ENCODE measurements at regions not wholly inside any gene's neighbourhood (a gene's known extent, or its start where the extent isn't known, plus 50 kb on each side); places are given as distances from the start of the nearest gene placed in this dataset.

DNA sequence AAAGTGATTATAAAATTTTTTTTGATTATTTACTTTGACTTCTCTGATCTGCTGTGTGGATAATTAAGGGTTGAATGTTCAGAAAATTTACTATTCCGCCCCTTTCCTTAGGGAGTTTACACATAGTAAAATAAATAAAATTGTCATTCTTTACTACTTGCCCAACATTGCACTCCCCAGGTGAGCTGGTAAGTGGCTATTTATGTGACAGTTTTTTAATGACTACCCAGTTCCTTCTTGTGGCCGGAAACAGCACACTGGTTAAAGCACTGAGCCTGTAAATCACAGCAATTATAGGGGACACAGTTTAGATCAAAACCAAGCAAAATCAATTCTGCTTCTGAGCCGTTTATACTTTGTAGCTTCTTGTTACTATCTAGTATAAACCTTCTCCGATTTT lies 158.1 kb downstream of the FHIP1A start:
- H3K4me3 ChIP-seq (ENCODE audit: low read depth in 1 of 2, low read length in 2 of 2) = no peak overlapping the region
- no peak overlapping the region for H3K27ac ChIP-seq (ENCODE audit: low read depth in 2 of 2, low read length in 1 of 2)
- H3K4me1 ChIP-seq (ENCODE audit: control insufficient read depth in 2 of 2, insufficient read depth in 2 of 2, low read length in 1 of 2) = no peaks in the 10 kb centered on the region
- WGBS, 2 donors = 60 to 70% methylated on average over 4 of the region's 4 CpGs
- H3K9me3 ChIP-seq (ENCODE audit: control insufficient read depth in 2 of 2, insufficient read depth in 1 of 2, low read depth in 1 of 2, low read length in 1 of 2) = no peaks in the 10 kb centered on the region
- H3K27me3 ChIP-seq (ENCODE audit: control insufficient read depth in 1 of 2, insufficient read depth in 2 of 2, low read length in 2 of 2) = no peaks in the 10 kb centered on the region
- no peaks in the 10 kb centered on the region for H3K36me3 ChIP-seq (ENCODE audit: control insufficient read depth in 2 of 2, insufficient read depth in 2 of 2, low read length in 1 of 2)

DNA sequence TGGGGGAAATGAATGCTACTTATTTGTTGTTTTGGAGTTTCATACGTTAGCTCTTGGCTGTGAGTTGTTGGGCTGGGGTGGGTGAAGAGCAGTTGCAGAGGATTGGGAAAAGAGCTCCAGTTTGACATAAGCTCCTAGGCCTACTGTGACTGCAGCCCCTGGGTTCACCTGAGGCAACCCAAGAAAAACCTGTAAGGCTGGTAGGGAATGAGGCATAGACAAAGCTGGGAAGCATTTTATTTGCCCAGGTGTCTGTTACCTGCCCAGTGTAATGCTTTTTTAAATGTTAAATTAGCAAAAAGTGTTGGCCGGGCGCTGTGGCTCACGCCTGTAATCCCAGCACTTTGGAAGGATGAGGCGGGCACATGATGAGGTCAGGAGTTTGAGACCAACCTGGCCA lies 160.0 kb downstream of the FHIP1A start:
- 79 to 89% methylated on average over 5 of the region's 5 CpGs for WGBS, 2 donors
- Histone ChIP-seq H3K4me1 (ENCODE audit: control insufficient read depth in 2 of 2, insufficient read depth in 2 of 2, low read length in 1 of 2) (peaks cover 0 to 2% of the 10 kb centered on the region in 2 donors), H3K36me3 (ENCODE audit: control insufficient read depth in 2 of 2, insufficient read depth in 2 of 2, low read length in 1 of 2) (no peaks in the 10 kb centered on the region), H3K27ac (ENCODE audit: low read depth in 2 of 2, low read length in 1 of 2) (no peak overlapping the region), H3K27me3 (ENCODE audit: control insufficient read depth in 1 of 2, insufficient read depth in 2 of 2, low read length in 2 of 2) (no peaks in the 10 kb centered on the region), H3K9me3 (ENCODE audit: control insufficient read depth in 2 of 2, insufficient read depth in 1 of 2, low read depth in 1 of 2, low read length in 1 of 2) (no peaks in the 10 kb centered on the region), H3K4me3 (ENCODE audit: low read depth in 1 of 2, low read length in 2 of 2) (no peak overlapping the region)

- no peaks in the 10 kb centered on the region for H3K27me3 ChIP-seq (ENCODE audit: control insufficient read depth in 1 of 2, insufficient read depth in 2 of 2, low read length in 2 of 2)
- H3K4me1 ChIP-seq (ENCODE audit: control insufficient read depth in 2 of 2, insufficient read depth in 2 of 2, low read length in 1 of 2) = peaks cover 0 to 3% of the 10 kb centered on the region in 2 donors
- no peaks in the 10 kb centered on the region for H3K36me3 ChIP-seq (ENCODE audit: control insufficient read depth in 2 of 2, insufficient read depth in 2 of 2, low read length in 1 of 2)
- H3K27ac ChIP-seq (ENCODE audit: low read depth in 2 of 2, low read length in 1 of 2) = no peak overlapping the region
- no peaks in the 10 kb centered on the region for H3K9me3 ChIP-seq (ENCODE audit: control insufficient read depth in 2 of 2, insufficient read depth in 1 of 2, low read depth in 1 of 2, low read length in 1 of 2)
- no peak overlapping the region for H3K4me3 ChIP-seq (ENCODE audit: low read depth in 1 of 2, low read length in 2 of 2)
These were observed 160.7 kb downstream of the FHIP1A start for GRCh38 chr4:151569650-151570049.

DNA sequence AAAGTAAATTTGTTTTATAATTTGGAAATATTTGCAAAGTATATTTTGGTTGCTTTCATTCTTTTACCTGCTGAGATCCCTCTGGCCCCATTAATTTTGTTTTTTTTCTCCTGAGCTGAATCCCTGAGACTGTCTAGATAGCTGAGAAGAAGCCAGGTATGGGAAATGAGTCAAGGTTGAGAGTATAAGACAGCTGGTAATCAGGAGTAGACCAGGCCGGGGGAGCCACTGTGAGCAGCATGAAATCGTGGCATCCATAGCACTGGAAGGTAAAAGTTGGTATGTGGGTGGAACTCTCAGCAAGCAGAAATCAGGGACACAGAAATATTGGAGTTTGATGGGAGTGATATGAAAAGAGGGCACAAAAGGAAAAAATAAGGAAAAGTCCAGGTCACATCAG lies 164.5 kb downstream of the FHIP1A start:
- H3K36me3 ChIP-seq (ENCODE audit: control insufficient read depth in 2 of 2, insufficient read depth in 2 of 2, low read length in 1 of 2) = no peaks in the 10 kb centered on the region
- H3K4me1 ChIP-seq (ENCODE audit: control insufficient read depth in 2 of 2, insufficient read depth in 2 of 2, low read length in 1 of 2) = peaks cover 0 to 6% of the 10 kb centered on the region in 2 donors
- no peak overlapping the region for H3K4me3 ChIP-seq (ENCODE audit: low read depth in 1 of 2, low read length in 2 of 2)
- peak overlapping the region; percentile 82 for H3K27ac ChIP-seq (ENCODE audit: low read depth in 2 of 2, low read length in 1 of 2)
- 70 to 82% methylated on average over 2 of the region's 2 CpGs for WGBS, 2 donors
- no peaks in the 10 kb centered on the region for H3K9me3 ChIP-seq (ENCODE audit: control insufficient read depth in 2 of 2, insufficient read depth in 1 of 2, low read depth in 1 of 2, low read length in 1 of 2)
- H3K27me3 ChIP-seq (ENCODE audit: control insufficient read depth in 1 of 2, insufficient read depth in 2 of 2, low read length in 2 of 2) = no peaks in the 10 kb centered on the region

- Histone ChIP-seq H3K4me1 (ENCODE audit: control insufficient read depth in 2 of 2, insufficient read depth in 2 of 2, low read length in 1 of 2) (peaks cover 0 to 6% of the 10 kb centered on the region in 2 donors), H3K9me3 (ENCODE audit: control insufficient read depth in 2 of 2, insufficient read depth in 1 of 2, low read depth in 1 of 2, low read length in 1 of 2) (no peaks in the 10 kb centered on the region), H3K4me3 (ENCODE audit: low read depth in 1 of 2, low read length in 2 of 2) (no peak overlapping the region), H3K27me3 (ENCODE audit: control insufficient read depth in 1 of 2, insufficient read depth in 2 of 2, low read length in 2 of 2) (no peaks in the 10 kb centered on the region), H3K27ac (ENCODE audit: low read depth in 2 of 2, low read length in 1 of 2) (peak overlapping the region; percentile 3 to 82), H3K36me3 (ENCODE audit: control insufficient read depth in 2 of 2, insufficient read depth in 2 of 2, low read length in 1 of 2) (no peaks in the 10 kb centered on the region)
- WGBS, 2 donors = 48 to 67% methylated on average over 1 of the region's 1 CpG
These were observed 165.0 kb downstream of the FHIP1A start for GRCh38 chr4:151573945-151574344.

GRCh38 chr4:151574968-151575367 lies 166.0 kb downstream of the FHIP1A start:
- Histone ChIP-seq H3K4me1 (ENCODE audit: control insufficient read depth in 2 of 2, insufficient read depth in 2 of 2, low read length in 1 of 2) (peaks cover 0 to 6% of the 10 kb centered on the region in 2 donors), H3K4me3 (ENCODE audit: low read depth in 1 of 2, low read length in 2 of 2) (no peak overlapping the region), H3K27ac (ENCODE audit: low read depth in 2 of 2, low read length in 1 of 2) (peak overlapping the region in 1 of 2 donors; percentile 56), H3K27me3 (ENCODE audit: control insufficient read depth in 1 of 2, insufficient read depth in 2 of 2, low read length in 2 of 2) (no peaks in the 10 kb centered on the region), H3K36me3 (ENCODE audit: control insufficient read depth in 2 of 2, insufficient read depth in 2 of 2, low read length in 1 of 2) (no peaks in the 10 kb centered on the region), H3K9me3 (ENCODE audit: control insufficient read depth in 2 of 2, insufficient read depth in 1 of 2, low read depth in 1 of 2, low read length in 1 of 2) (no peaks in the 10 kb centered on the region)

DNA sequence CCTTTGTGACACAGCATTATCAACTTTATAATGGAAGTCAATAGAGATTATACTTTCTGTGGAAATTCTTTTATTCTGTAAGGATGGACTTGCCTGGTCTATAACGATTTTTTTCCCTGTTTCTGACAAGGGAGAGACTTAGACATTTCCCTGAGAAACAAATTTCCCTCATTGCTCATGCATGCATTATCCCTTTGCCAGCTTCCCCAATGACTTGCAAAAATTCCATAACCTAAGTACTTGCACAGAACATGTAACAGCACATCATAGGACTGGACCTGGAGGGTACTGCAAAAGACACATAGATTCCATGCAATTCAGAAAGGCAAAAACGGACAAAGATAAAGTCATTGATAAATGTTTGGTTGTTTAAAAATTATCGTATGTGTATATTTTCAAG lies 166.7 kb downstream of the FHIP1A start:
- H3K4me3 ChIP-seq (ENCODE audit: low read depth in 1 of 2, low read length in 2 of 2) = no peak overlapping the region
- H3K27me3 ChIP-seq (ENCODE audit: control insufficient read depth in 1 of 2, insufficient read depth in 2 of 2, low read length in 2 of 2) = no peaks in the 10 kb centered on the region
- H3K27ac ChIP-seq (ENCODE audit: low read depth in 2 of 2, low read length in 1 of 2) = no peak overlapping the region
- H3K9me3 ChIP-seq (ENCODE audit: control insufficient read depth in 2 of 2, insufficient read depth in 1 of 2, low read depth in 1 of 2, low read length in 1 of 2) = no peaks in the 10 kb centered on the region
- 56 to 67% methylated on average over 3 of the region's 3 CpGs for WGBS, 2 donors
- H3K36me3 ChIP-seq (ENCODE audit: control insufficient read depth in 2 of 2, insufficient read depth in 2 of 2, low read length in 1 of 2) = no peaks in the 10 kb centered on the region
- peaks cover 0 to 6% of the 10 kb centered on the region in 2 donors for H3K4me1 ChIP-seq (ENCODE audit: control insufficient read depth in 2 of 2, insufficient read depth in 2 of 2, low read length in 1 of 2)

DNA sequence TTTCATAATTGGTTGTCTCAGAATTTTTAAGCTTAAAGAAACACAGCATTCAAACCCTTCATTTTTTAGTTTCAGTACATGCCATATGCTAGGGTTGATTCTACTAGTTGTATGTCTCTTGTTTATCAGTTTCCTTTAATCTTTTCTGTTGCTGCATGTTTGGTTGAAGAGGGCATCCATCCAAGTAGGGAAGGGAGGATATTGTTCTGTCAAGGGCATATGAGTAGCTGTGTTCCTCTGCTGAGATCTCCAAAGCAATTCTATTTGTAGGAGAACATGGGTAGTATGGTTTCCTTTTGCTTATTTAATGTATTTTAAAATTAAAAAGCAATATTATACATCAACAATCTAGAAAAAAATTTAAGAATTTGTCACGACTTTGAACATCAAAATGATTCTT lies 167.7 kb downstream of the FHIP1A start:
- H3K9me3 ChIP-seq (ENCODE audit: control insufficient read depth in 2 of 2, insufficient read depth in 1 of 2, low read depth in 1 of 2, low read length in 1 of 2) = no peaks in the 10 kb centered on the region
- 65 to 78% methylated on average over 1 of the region's 1 CpG for WGBS, 2 donors
- peaks cover 0 to 6% of the 10 kb centered on the region in 2 donors for H3K4me1 ChIP-seq (ENCODE audit: control insufficient read depth in 2 of 2, insufficient read depth in 2 of 2, low read length in 1 of 2)
- no peak overlapping the region for H3K4me3 ChIP-seq (ENCODE audit: low read depth in 1 of 2, low read length in 2 of 2)
- no peak overlapping the region for H3K27ac ChIP-seq (ENCODE audit: low read depth in 2 of 2, low read length in 1 of 2)
- H3K36me3 ChIP-seq (ENCODE audit: control insufficient read depth in 2 of 2, insufficient read depth in 2 of 2, low read length in 1 of 2) = no peaks in the 10 kb centered on the region
- H3K27me3 ChIP-seq (ENCODE audit: control insufficient read depth in 1 of 2, insufficient read depth in 2 of 2, low read length in 2 of 2) = no peaks in the 10 kb centered on the region

DNA sequence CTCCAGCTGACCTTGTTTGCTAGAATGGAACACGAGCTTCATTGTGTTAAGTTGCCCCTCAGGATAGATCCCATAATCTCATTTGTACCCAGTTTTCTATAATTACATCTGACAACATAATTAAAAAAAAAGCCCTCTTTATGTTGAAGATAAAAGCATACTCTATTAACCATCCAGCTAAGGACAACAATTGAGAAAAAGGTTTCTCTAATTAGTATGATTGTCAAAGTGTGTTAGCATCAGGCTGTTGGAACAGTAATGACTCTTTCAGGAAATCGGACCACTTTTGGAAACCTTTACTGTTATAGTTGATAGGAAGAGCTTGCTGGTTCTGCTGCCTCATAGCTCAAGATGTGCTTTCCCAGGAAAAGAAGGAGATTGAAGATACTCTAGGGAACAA lies 172.6 kb downstream of the FHIP1A start:
- H3K9me3 ChIP-seq (ENCODE audit: control insufficient read depth in 2 of 2, insufficient read depth in 1 of 2, low read depth in 1 of 2, low read length in 1 of 2) = no peaks in the 10 kb centered on the region
- no peaks in the 10 kb centered on the region for H3K36me3 ChIP-seq (ENCODE audit: control insufficient read depth in 2 of 2, insufficient read depth in 2 of 2, low read length in 1 of 2)
- 77 to 81% methylated on average over 2 of the region's 2 CpGs for WGBS, 2 donors
- H3K4me3 ChIP-seq (ENCODE audit: low read depth in 1 of 2, low read length in 2 of 2) = no peak overlapping the region
- no peaks in the 10 kb centered on the region for H3K27me3 ChIP-seq (ENCODE audit: control insufficient read depth in 1 of 2, insufficient read depth in 2 of 2, low read length in 2 of 2)
- no peak overlapping the region for H3K27ac ChIP-seq (ENCODE audit: low read depth in 2 of 2, low read length in 1 of 2)
- H3K4me1 ChIP-seq (ENCODE audit: control insufficient read depth in 2 of 2, insufficient read depth in 2 of 2, low read length in 1 of 2) = no peaks in the 10 kb centered on the region

- 71 to 77% methylated on average over 4 of the region's 4 CpGs for WGBS, 2 donors
- no peaks in the 10 kb centered on the region for H3K9me3 ChIP-seq (ENCODE audit: control insufficient read depth in 2 of 2, insufficient read depth in 1 of 2, low read depth in 1 of 2, low read length in 1 of 2)
- H3K4me3 ChIP-seq (ENCODE audit: low read depth in 1 of 2, low read length in 2 of 2) = no peak overlapping the region
- H3K27me3 ChIP-seq (ENCODE audit: control insufficient read depth in 1 of 2, insufficient read depth in 2 of 2, low read length in 2 of 2) = no peaks in the 10 kb centered on the region
- no peaks in the 10 kb centered on the region for H3K4me1 ChIP-seq (ENCODE audit: control insufficient read depth in 2 of 2, insufficient read depth in 2 of 2, low read length in 1 of 2)
- no peak overlapping the region for H3K27ac ChIP-seq (ENCODE audit: low read depth in 2 of 2, low read length in 1 of 2)
- H3K36me3 ChIP-seq (ENCODE audit: control insufficient read depth in 2 of 2, insufficient read depth in 2 of 2, low read length in 1 of 2) = no peaks in the 10 kb centered on the region
These were observed 173.1 kb downstream of the FHIP1A start for GRCh38 chr4:151582098-151582497.
